H1 (cell line): ENCODE measurements at regions not wholly inside any gene's neighbourhood (a gene's known extent, or its start where the extent isn't known, plus 50 kb on each side); places are given as distances from the start of the nearest gene placed in this dataset.

Source experiments
- CTCF ChIA-PET: fragments of 300-600 bp; sonication (Branson Sonifier 250); formaldehyde crosslinking; loops from one replicate; lab custom pipeline; 2021; ENCODE audit not compliant: partially characterized antibody; lab: Charles Lee
- POLR2A ChIA-PET: fragments of 300-600 bp; sonication (Branson Sonifier 250); formaldehyde crosslinking; loops from one replicate; lab custom pipeline; 2021; ENCODE audit warnings: inconsistent platforms; ENCODE audit not compliant: partially characterized antibody; lab: Charles Lee
- DNase-seq, 2 experiments: peaks; one replicate each; pipeline versions ENCODE4 v3.0.0 to v3.0.0-alpha.2; 2010 to 2022; ENCODE audit warnings: low spot score in 2 of 2, low read depth in 1 of 2, mixed read lengths in 1 of 2
- FAIRE-seq: peaks from 2 replicates; lab custom pipeline; 2011; peaks lifted over from hg19 to GRCh38; lab: Jason Lieb, UNC
- H2AFZ ChIP-seq: 2 replicates; pipeline ENCODE4 v1.8.1; 2012; ENCODE audit warnings: low read length, inconsistent platforms
- H2AK5ac ChIP-seq: 2 replicates; pipeline ENCODE4 v1.6.1; 2013; ENCODE audit warnings: low read depth, low read length
- H2BK120ac ChIP-seq: replicated peaks from 2 replicates; pipeline ENCODE3; 2013; ENCODE audit warnings: low read depth, low read length, inconsistent platforms
- H2BK12ac ChIP-seq: 2 replicates; pipeline ENCODE4 v1.6.1; 2013; ENCODE audit warnings: low read depth, low read length
- H2BK15ac ChIP-seq: 2 replicates; pipeline ENCODE4 v1.6.1; 2013; ENCODE audit warnings: low read length
- H2BK20ac ChIP-seq: 2 replicates; pipeline ENCODE4 v1.6.1; 2013; ENCODE audit warnings: low read length
- H2BK5ac ChIP-seq: 2 replicates; pipeline ENCODE4 v1.6.1; 2013; ENCODE audit warnings: low read depth, low read length
- H3K14ac ChIP-seq: 2 replicates; pipeline ENCODE4 v1.6.1; 2013; ENCODE audit warnings: inconsistent platforms; ENCODE audit not compliant: insufficient read length
- H3K18ac ChIP-seq: 2 replicates; pipeline ENCODE4 v1.6.1; 2013; ENCODE audit warnings: low read length; ENCODE audit errors: extremely low read depth
- H3K23ac ChIP-seq: 2 replicates; pipeline ENCODE4 v1.6.1; 2013; ENCODE audit warnings: inconsistent platforms; ENCODE audit not compliant: insufficient read length
- H3K23me2 ChIP-seq: 2 replicates; pipeline ENCODE4 v1.6.1; 2013; ENCODE audit warnings: low read depth, low read length
- H3K27ac ChIP-seq: 2 replicates; pipeline ENCODE4 v1.6.1; 2011; ENCODE audit warnings: low read depth, low read length, inconsistent platforms
- H3K27me3 ChIP-seq, 4 experiments: replicated peaks in 1 of 4; 1 replicate in 1 of 4; 2 replicates in 3 of 4; pipeline versions ENCODE4 v1.6.1 to v1.8.1; 2011 to 2013; ENCODE audit warnings: low read length in 3 of 4, mild to moderate bottlenecking in 3 of 4, inconsistent platforms in 2 of 4, mixed read lengths in 2 of 4, moderate library complexity in 1 of 4; ENCODE audit not compliant: control insufficient read depth in 3 of 4, insufficient read depth in 3 of 4; ENCODE audit errors: extremely low read depth in 1 of 4
- H3K36me3 ChIP-seq, 4 experiments: 2 replicates each; pipeline versions ENCODE4 v1.6.1 to v1.8.1; 2011 to 2013; ENCODE audit warnings: mild to moderate bottlenecking in 4 of 4, low read length in 3 of 4, moderate library complexity in 2 of 4, control low read depth in 1 of 4, inconsistent platforms in 1 of 4; ENCODE audit not compliant: insufficient read depth in 4 of 4, control insufficient read depth in 2 of 4
- H3K4ac ChIP-seq: replicated peaks from 2 replicates; pipeline ENCODE3; 2013; ENCODE audit warnings: low read length, low read depth, mixed read lengths, inconsistent platforms; ENCODE audit not compliant: insufficient read length
- H3K4me1 ChIP-seq, 4 experiments: replicated peaks in 1 of 4; 1 replicate in 1 of 4; 2 replicates in 3 of 4; pipeline versions ENCODE4 v1.6.1 to v1.8.1; 2011 to 2013; ENCODE audit warnings: low read length in 3 of 4, inconsistent platforms in 2 of 4, mixed read lengths in 1 of 4; ENCODE audit not compliant: insufficient read depth in 4 of 4, control insufficient read depth in 3 of 4
- H3K4me2 ChIP-seq, 2 experiments: 2 replicates each; pipeline versions ENCODE4 v1.6.1 to v1.8.1; 2011 to 2013; ENCODE audit warnings: low read depth in 2 of 2, low read length in 2 of 2, control low read depth in 1 of 2, inconsistent platforms in 1 of 2, mild to moderate bottlenecking in 1 of 2; ENCODE audit not compliant: insufficient read depth in 1 of 2
- H3K4me3 ChIP-seq, 4 experiments: fragments of 200-600, 300-600 bp in 1 of 4; sonication (generic), shearing (Covaris generic), sonication (Bioruptor Twin) in 1 of 4; 2 replicates each; pipeline versions ENCODE4 v1.5.1 to v1.8.1; 2011 to 2016; ENCODE audit warnings: low read length in 4 of 4, low read depth in 3 of 4, control low read depth in 2 of 4, inconsistent platforms in 2 of 4, mild to moderate bottlenecking in 2 of 4, mixed read lengths in 1 of 4, moderate library complexity in 1 of 4; ENCODE audit not compliant: insufficient read depth in 2 of 4; ENCODE audit errors: extremely low read depth in 1 of 4
- H3K56ac ChIP-seq: replicated peaks from 2 replicates; pipeline ENCODE3; 2013; ENCODE audit warnings: low read depth, mild to moderate bottlenecking, mixed read lengths, low read length, inconsistent platforms; ENCODE audit not compliant: insufficient read length
- H3K79me1 ChIP-seq: 2 replicates; pipeline ENCODE4 v1.6.1; 2013; ENCODE audit warnings: low read depth, low read length, control low read depth
- H3K79me2 ChIP-seq, 2 experiments: 2 replicates each; pipeline versions ENCODE4 v1.6.1 to v1.8.1; 2012 to 2013; ENCODE audit warnings: low read length in 2 of 2, mild to moderate bottlenecking in 2 of 2, inconsistent platforms in 1 of 2; ENCODE audit not compliant: insufficient read depth in 2 of 2, control insufficient read depth in 1 of 2
- H3K9ac ChIP-seq, 4 experiments: replicated peaks in 1 of 4; 1 replicate in 1 of 4; 2 replicates in 3 of 4; pipeline versions ENCODE4 v1.6.1 to v1.8.1; 2011 to 2013; ENCODE audit warnings: low read depth in 3 of 4, low read length in 3 of 4, control low read depth in 2 of 4, mild to moderate bottlenecking in 2 of 4, moderate library complexity in 2 of 4, inconsistent platforms in 1 of 4; ENCODE audit errors: extremely low read depth in 1 of 4
- H3K9me3 ChIP-seq, 2 experiments: 2 replicates each; pipeline versions ENCODE4 v1.6.1 to v1.8.1; 2012 to 2013; ENCODE audit warnings: mild to moderate bottlenecking in 2 of 2, moderate library complexity in 2 of 2, control low read depth in 1 of 2, inconsistent platforms in 1 of 2, low read depth in 1 of 2, low read length in 1 of 2, mixed read lengths in 1 of 2; ENCODE audit not compliant: insufficient read depth in 2 of 2
- H4K20me1 ChIP-seq, 2 experiments: replicated peaks in 1 of 2; 2 replicates each; pipeline versions ENCODE3 to v1.8.1; 2011 to 2013; ENCODE audit warnings: inconsistent platforms in 2 of 2, low read length in 2 of 2, mild to moderate bottlenecking in 1 of 2; ENCODE audit not compliant: insufficient read depth in 2 of 2, control insufficient read depth in 1 of 2
- H4K5ac ChIP-seq: 2 replicates; pipeline ENCODE4 v1.6.1; 2013; ENCODE audit warnings: low read length, low read depth, mixed read lengths, inconsistent platforms; ENCODE audit not compliant: insufficient read length
- H4K8ac ChIP-seq: 2 replicates; pipeline ENCODE4 v1.8.0; 2013; ENCODE audit warnings: mild to moderate bottlenecking, moderate library complexity, low read length, inconsistent platforms; ENCODE audit not compliant: insufficient read depth; ENCODE audit errors: extremely low read depth
- H4K91ac ChIP-seq: replicated peaks from 2 replicates; pipeline ENCODE3; 2013; ENCODE audit warnings: low read length, mixed read lengths, inconsistent platforms; ENCODE audit not compliant: insufficient read length
- ASH2L ChIP-seq: fragments of 200-600, 300-600 bp; sonication (generic); IDR thresholded peaks from one replicate; pipeline ENCODE4 v1.7.1; 2017; ENCODE audit warnings: low read length
- BACH1 ChIP-seq: IDR thresholded peaks from 2 replicates; pipeline ENCODE4 v1.6.1; 2012; ENCODE audit warnings: low read length, improper control_type of control experiment
- CBX5 ChIP-seq: fragments of 300-800, 300-1000 bp; sonication (generic); IDR thresholded peaks from 2 replicates; pipeline ENCODE4 v1.7.1; 2016; ENCODE audit warnings: antibody characterized with exemption, low read length, low read depth
- EGR1 ChIP-seq: IDR thresholded peaks from 2 replicates; pipeline ENCODE4 v1.6.1; 2011; ENCODE audit warnings: low read depth, low read length, borderline replicate concordance
- EZH2 ChIP-seq: fragments of 200-600 bp; sonication (generic); IDR thresholded peaks from 2 replicates; pipeline ENCODE4 v1.7.1; 2012; ENCODE audit warnings: low read depth, mild to moderate bottlenecking, moderate library complexity, low read length, inconsistent platforms; ENCODE audit not compliant: severe bottlenecking
- JUND ChIP-seq: IDR thresholded peaks from 2 replicates; pipeline ENCODE4 v1.6.1; 2011; ENCODE audit warnings: mild to moderate bottlenecking, improper control_type of control experiment, low read length
- MAFK ChIP-seq: IDR thresholded peaks from 2 replicates; pipeline ENCODE4 v1.6.1; 2012; ENCODE audit warnings: low read depth, mild to moderate bottlenecking, improper control_type of control experiment, low read length
- PHF8 ChIP-seq: fragments of 200-600 bp; sonication (generic); conservative IDR thresholded peaks from 2 replicates; pipeline ENCODE4 v1.7.1; 2012; ENCODE audit warnings: low read depth, mild to moderate bottlenecking, inconsistent platforms, low read length, moderate library complexity
- POU5F1 ChIP-seq: IDR thresholded peaks from 2 replicates; pipeline ENCODE4 v1.6.1; 2011; ENCODE audit warnings: low read depth, mild to moderate bottlenecking, low read length, moderate library complexity
- RAD21 ChIP-seq, 2 experiments: IDR thresholded peaks in 1 of 2; conservative IDR thresholded peaks in 1 of 2; 2 replicates each; pipeline ENCODE4 v1.6.1; 2011; ENCODE audit warnings: low read depth in 2 of 2, low read length in 2 of 2, improper control_type of control experiment in 1 of 2, inconsistent platforms in 1 of 2, mild to moderate bottlenecking in 1 of 2, moderate library complexity in 1 of 2
- SP4 ChIP-seq: IDR thresholded peaks from 2 replicates; pipeline ENCODE4 v1.6.1; 2012; ENCODE audit warnings: low read length, inconsistent platforms
- TAF1 ChIP-seq: IDR thresholded peaks from 2 replicates; pipeline ENCODE4 v1.6.1; 2011; ENCODE audit warnings: mild to moderate bottlenecking, low read depth, low read length
- TAF7 ChIP-seq: optimal IDR thresholded peaks from 2 replicates; pipeline ENCODE3; 2011; ENCODE audit warnings: low read depth, mild to moderate bottlenecking, inconsistent platforms, low read length, moderate library complexity, borderline replicate concordance
- YY1 ChIP-seq: IDR thresholded peaks from 2 replicates; pipeline ENCODE4 v1.6.1; 2011; ENCODE audit warnings: low read depth, mild to moderate bottlenecking, low read length
- ZNF274 ChIP-seq: IDR thresholded peaks from 2 replicates; pipeline ENCODE4 v1.7.0; 2012; ENCODE audit warnings: low read length, borderline replicate concordance; ENCODE audit errors: extremely low read depth
- WGBS, 2 experiments: shearing (Covaris generic) in 1 of 2; methylation state at CpG; one replicate each; pipeline versions ENCODE4 v1.1.6 to v1.1.7; 2013 to 2015; ENCODE audit warnings: low lambda C conversion rate in 2 of 2, mixed read lengths in 2 of 2, inconsistent platforms in 1 of 2, low coverage in 1 of 2, missing lambda C conversion rate in 1 of 2; ENCODE audit not compliant: insufficient replicate concordance in 2 of 2, insufficient coverage in 1 of 2, insufficient read length in 1 of 2; ENCODE audit errors: extremely low coverage in 1 of 2, missing lambda C conversion rate in 1 of 2; 5-methylcytosine and 5-hydroxymethylcytosine counted together

- H2BK20ac ChIP-seq: peak overlapping the region; percentile 88; the same call in 1 of the 2 replicates
- H3K79me1 ChIP-seq: no peaks in the 10 kb centered on the region
- no peaks in the 10 kb centered on the region for H3K36me3 ChIP-seq
- 0 out of 2 replicates have a peak overlapping the region, but pooled peaks have one; percentile 41 for H3K18ac ChIP-seq
- H3K23ac ChIP-seq: no peak overlapping the region
- no peaks in the 10 kb centered on the region for H3K9me3 ChIP-seq
- H4K91ac ChIP-seq: peak overlapping the region; percentile 57
- H3K4ac ChIP-seq: no peak overlapping the region
- H3K14ac ChIP-seq: no peak overlapping the region
- ChIA-PET POLR2A (interaction anchor here (2.2 kb wide), 1 partner anchor 9 kb away, joined by 8 read pairs; no protein-coding TSS in a partner anchor), CTCF (interaction anchor here (0.9 to 6.6 kb wide), 19 partner anchors 11 to 331 kb away, joined by 3 to 52 read pairs (median 5); no protein-coding TSS in a partner anchor)
- H3K27me3 ChIP-seq: no peaks in the 10 kb centered on the region; a peak in 1 of 7 replicates
- H2BK5ac ChIP-seq: peak overlapping the region; percentile 73
- peak overlapping the region; percentile 76; the same call in 1 of the 2 replicates for H2BK15ac ChIP-seq
- H4K8ac ChIP-seq: no peak overlapping the region
- H2AFZ ChIP-seq: no peak overlapping the region
- no peaks in the 10 kb centered on the region for H4K20me1 ChIP-seq
- H3K23me2 ChIP-seq: no peaks in the 10 kb centered on the region
- peak overlapping the region; percentile 17 for H4K5ac ChIP-seq
- DNase-seq (no peak), FAIRE-seq (no peak)
- peak overlapping the region; percentile 92; the same call in 1 of the 2 replicates for H2BK12ac ChIP-seq
- no peak overlapping the region for H3K4me2 ChIP-seq
- no peak overlapping the region for H3K27ac ChIP-seq
- no peaks in the 10 kb centered on the region for H3K79me2 ChIP-seq
- no peak overlapping the region for H3K4me3 ChIP-seq
- H2BK120ac ChIP-seq: peak overlapping the region; percentile 74
- 72% methylated on average over 11 of the region's 11 CpGs; no CpG with 5 or more reads in 1 of the 2 experiments for WGBS, 2 experiments
- H3K56ac ChIP-seq: no peak overlapping the region
- H3K9ac ChIP-seq: no peak overlapping the region
- no peak overlapping the region; the same call in 1 of the 2 replicates for H2AK5ac ChIP-seq
- peaks cover 0 to 16% (median 5%) of the 10 kb centered on the region in 4 experiments; a peak in 5 of 7 replicates for H3K4me1 ChIP-seq
- TF ChIP-seq ZNF274: no peak
- TF ChIP-seq YY1: no peak
- TF ChIP-seq CBX5: no peak
- TF ChIP-seq JUND: no peak
- TF ChIP-seq MAFK: no peak
- no peak for TF ChIP-seq TAF1
- TF ChIP-seq RAD21 (IDR thresholded peaks at IDR 0.05 in 1 of 2, conservative IDR thresholded peaks at IDR 0.05 in 1 of 2; ENCODE audit: low read depth in 2 of 2, low read length in 2 of 2): no peak
- TF ChIP-seq PHF8: no peak
- no peak for TF ChIP-seq ASH2L
- TF ChIP-seq BACH1: no peak
- no peak for TF ChIP-seq TAF7
- TF ChIP-seq EZH2: no peak
- TF ChIP-seq SP4: no peak
- no peak for TF ChIP-seq POU5F1
- no peak for TF ChIP-seq EGR1
Measured at GRCh38 chr10:128528781-128529180, 402.6 kb upstream of the MKI67 start.
